ENCODE measurements at regions not wholly inside any gene's neighbourhood (a gene's known extent, or its start where the extent isn't known, plus 50 kb on each side); places are given as distances from the start of the nearest gene placed in this dataset.

DNA sequence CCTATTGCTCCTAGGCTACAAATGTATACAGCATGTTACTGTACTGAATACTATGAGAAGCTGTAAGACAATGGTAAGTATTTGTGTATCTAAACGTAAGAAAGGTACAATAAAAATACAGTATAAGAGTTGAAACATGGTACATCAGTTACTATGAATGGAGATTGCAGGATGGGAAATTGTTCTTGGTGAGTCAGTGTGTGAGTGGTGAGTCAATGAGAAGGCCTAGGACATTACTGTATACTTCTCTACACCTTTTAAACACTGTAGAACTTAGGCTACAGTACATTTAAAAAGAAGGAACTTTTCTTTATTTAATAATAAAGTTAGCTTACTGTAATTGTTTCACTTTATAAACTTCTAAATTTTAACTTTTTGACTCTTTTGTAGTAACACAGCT is 2603.2 kb downstream of the PCDH7 start:
- ChIA-PET POLR2A (no interaction called here), CTCF (interaction anchor here (0.9 kb wide), 1 partner anchor 1286 kb away, joined by 3 read pairs; no protein-coding TSS in a partner anchor)
- DNase-seq (ENCODE audit: low read depth, low spot score): no peak
- Histone ChIP-seq H3K27me3 (ENCODE audit: control insufficient read depth, insufficient read depth, low read length) (no peaks in the 10 kb centered on the region), H3K4me3 (ENCODE audit: low read depth in 2 of 2, low read length in 2 of 2) (no peak overlapping the region), H3K36me3 (ENCODE audit: control insufficient read depth, insufficient read depth, low read length) (no peaks in the 10 kb centered on the region), H3K4me1 (ENCODE audit: control insufficient read depth, insufficient read depth, low read length) (no peaks in the 10 kb centered on the region), H3K9me3 (ENCODE audit: control insufficient read depth, insufficient read depth, low read depth, low read length) (no peaks in the 10 kb centered on the region), H3K27ac (ENCODE audit: low read length) (no peak overlapping the region)
- in situ Hi-C loops (cut with HindIII; ENCODE audit: low pct_unique_long_range_greater_than_20kb, low sequenced_read_pairs) (no loop called here), intact Hi-C loops (cut with micrococcal nuclease; ENCODE audit: unreplicated experiment) (no loop called here)
- TF ChIP-seq CTCF (IDR thresholded peaks at IDR 0.05) (no peak), REST (IDR thresholded peaks at IDR 0.05; ENCODE audit: insufficient read depth in 1 of 2, low read depth in 2 of 2, low read length in 1 of 2) (no peak), SIN3A (IDR thresholded peaks at IDR 0.05; ENCODE audit: borderline replicate concordance, insufficient read depth, low read depth, low read length) (no peak), TCF7L2 (IDR thresholded peaks at IDR 0.05; ENCODE audit: low read depth, low read length) (no peak), POLR2AphosphoS5 (IDR thresholded peaks at IDR 0.05; ENCODE audit: low read depth, low read length) (no peak)
- BruUV-seq (replicated peaks): no TSS peak
- no peak for ATAC-seq

GRCh38 chr4:33334416-33334815 is 2614.2 kb downstream of the PCDH7 start:
- DNase-seq (ENCODE audit: low read depth, low spot score) (no peak), ATAC-seq (no peak)
- intact Hi-C loops (cut with micrococcal nuclease; ENCODE audit: unreplicated experiment) (no loop called here), in situ Hi-C loops (cut with HindIII; ENCODE audit: low pct_unique_long_range_greater_than_20kb, low sequenced_read_pairs) (no loop called here)
- CTCF ChIA-PET: no interaction called here
- Histone ChIP-seq H3K4me3 (ENCODE audit: low read depth in 2 of 2, low read length in 2 of 2) (no peak overlapping the region), H3K36me3 (ENCODE audit: control insufficient read depth, insufficient read depth, low read length) (no peaks in the 10 kb centered on the region), H3K27me3 (ENCODE audit: control insufficient read depth, insufficient read depth, low read length) (no peaks in the 10 kb centered on the region), H3K9me3 (ENCODE audit: control insufficient read depth, insufficient read depth, low read depth, low read length) (0 out of 2 replicates have a peak, but pooled peaks cover 4% of the 10 kb centered on the region), H3K4me1 (ENCODE audit: control insufficient read depth, insufficient read depth, low read length) (no peaks in the 10 kb centered on the region), H3K27ac (ENCODE audit: low read length) (no peak overlapping the region)
- BruUV-seq (replicated peaks): no TSS peak
- POLR2A ChIA-PET: no interaction called here
- TF ChIP-seq POLR2AphosphoS5 (IDR thresholded peaks at IDR 0.05; ENCODE audit: low read depth, low read length): no peak
- no peak for TF ChIP-seq CTCF (IDR thresholded peaks at IDR 0.05)
- no peak for TF ChIP-seq SIN3A (IDR thresholded peaks at IDR 0.05; ENCODE audit: borderline replicate concordance, insufficient read depth, low read depth, low read length)
- TF ChIP-seq TCF7L2 (IDR thresholded peaks at IDR 0.05; ENCODE audit: low read depth, low read length): no peak
- TF ChIP-seq REST (IDR thresholded peaks at IDR 0.05; ENCODE audit: insufficient read depth in 1 of 2, low read depth in 2 of 2, low read length in 1 of 2): no peak

Data from Panc1 (cell line).